ENCODE measurements at regions not wholly inside any gene's neighbourhood (a gene's known extent, or its start where the extent isn't known, plus 50 kb on each side); places are given as distances from the start of the nearest gene placed in this dataset.
"Not testable (repeated sequence)": the region's sequence is repeated elsewhere in the genome, so short reads cannot be mapped to it uniquely, and the experiment has no call there.

- no peak for DNase-seq
Measured at GRCh38 chr10:78465431-78465830, 431.8 kb downstream of the RPS24 start.

DNA sequence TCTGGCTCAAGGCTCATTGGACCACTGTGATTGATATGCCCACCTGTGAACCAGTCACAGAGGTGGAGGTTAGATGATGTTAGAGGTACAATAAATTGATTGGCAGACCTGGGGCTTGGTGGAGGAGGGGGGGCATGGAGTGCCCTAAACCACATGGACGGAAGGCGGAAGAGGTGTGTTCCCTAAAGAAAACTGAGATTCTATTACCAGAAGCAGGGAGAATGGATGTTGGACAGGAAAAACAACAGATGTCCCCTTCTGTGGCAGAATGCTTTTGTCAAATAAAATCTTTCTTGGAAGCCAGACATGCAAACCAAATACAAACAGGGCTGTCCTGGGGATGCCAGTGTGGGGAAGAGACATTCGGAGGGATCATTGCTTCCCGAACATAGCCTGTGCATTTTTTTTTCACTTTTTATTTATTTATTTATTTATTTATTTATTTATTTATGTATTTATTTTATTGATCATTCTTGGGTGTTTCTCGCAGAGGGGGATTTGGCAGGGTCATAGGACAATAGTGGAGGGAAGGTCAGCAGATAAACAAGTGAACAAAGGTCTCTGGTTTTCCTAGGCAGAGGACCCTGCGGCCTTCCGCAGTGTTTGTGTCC, 433.9 kb downstream of the RPS24 start:
- no peak for DNase-seq

DNA sequence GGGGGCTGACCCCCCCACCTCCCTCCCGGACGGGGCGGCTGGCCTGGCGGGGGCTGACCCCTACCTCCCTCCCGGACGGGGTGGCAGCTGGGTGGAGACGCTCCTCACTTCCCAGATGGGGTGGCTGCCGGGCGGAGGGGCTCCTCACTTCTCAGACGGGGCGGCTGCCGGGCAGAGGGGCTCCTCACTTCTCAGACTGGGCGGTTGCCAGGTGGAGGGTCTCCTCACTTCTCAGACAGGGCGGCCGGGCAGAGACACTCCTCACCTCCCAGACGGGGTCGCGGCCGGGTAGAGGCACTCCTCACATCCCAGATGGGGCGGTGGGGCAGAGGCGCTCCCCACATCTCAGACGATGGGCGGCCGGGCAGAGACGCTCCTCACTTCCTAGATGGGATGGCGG, 435.1 kb downstream of the RPS24 start:
- not testable (repeated sequence) for DNase-seq

GRCh38 chr10:78470267-78471103, 436.8 kb downstream of the RPS24 start:
- DNase-seq: no peak

GRCh38 chr10:78471326-78471722, 437.7 kb downstream of the RPS24 start:
- DNase-seq: no peak

- DNase-seq: no peak
Measured at GRCh38 chr10:78471723-78472550, 438.3 kb downstream of the RPS24 start.

- no peak for DNase-seq
Measured at GRCh38 chr10:78472551-78472890, 438.9 kb downstream of the RPS24 start.

DNA sequence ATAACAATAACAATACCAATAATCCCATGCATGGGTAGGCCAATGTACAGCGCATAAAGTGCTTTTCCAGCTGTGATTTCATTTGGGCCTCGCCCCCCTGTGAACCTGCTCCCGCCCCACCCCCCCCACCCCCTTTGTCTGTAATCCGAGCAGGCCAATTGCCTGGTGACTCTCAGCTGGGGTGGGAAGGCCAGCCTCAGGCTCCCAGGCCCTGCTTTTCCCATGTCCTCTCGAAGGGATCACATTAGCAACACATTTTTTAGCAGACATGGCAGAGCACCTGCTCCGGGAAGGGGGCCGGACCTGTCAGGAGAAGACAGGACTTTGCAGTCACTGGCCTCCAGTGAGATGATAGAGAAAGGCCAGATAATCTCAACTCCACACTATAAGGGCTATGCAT, 439.3 kb downstream of the RPS24 start:
- no peak for DNase-seq

DNA sequence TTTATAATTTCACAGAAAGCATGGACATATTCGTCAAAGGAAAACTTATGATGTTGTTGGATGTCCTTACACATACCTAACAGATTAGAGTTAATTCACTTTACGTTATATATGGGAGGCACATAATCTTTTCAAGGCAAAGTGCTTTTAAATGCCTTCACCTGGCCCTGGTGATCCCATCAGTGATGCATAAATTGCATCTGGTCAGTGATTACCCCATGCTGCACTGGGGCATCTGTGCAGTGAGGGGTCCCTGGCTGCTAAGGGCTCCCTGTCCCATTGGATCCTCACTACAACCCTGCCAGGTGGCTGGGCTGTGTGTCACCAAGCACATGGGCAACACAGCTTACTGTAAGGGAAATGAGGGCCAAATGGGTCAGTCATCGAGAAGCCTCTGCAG, 441.1 kb downstream of the RPS24 start:
- no peak for DNase-seq

DNA sequence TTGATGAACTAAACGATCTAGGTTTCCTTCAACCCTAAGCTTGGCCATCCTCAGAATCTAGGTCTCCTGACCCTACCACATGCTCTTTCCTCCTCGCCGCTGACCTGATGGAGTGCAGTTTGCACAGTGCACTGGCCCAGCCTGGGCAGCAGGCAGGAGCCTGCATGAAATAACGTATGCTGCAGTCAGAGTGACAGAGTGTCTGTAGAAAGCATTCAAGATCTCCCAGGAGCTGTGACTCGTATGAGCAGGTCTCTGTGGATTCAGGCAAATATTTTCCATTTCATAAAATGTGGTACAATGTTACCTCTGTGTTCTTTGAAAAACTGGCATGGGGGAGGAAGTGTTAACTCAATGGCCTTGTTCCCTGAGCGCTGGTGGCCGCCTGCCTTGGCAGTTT, 441.8 kb downstream of the RPS24 start:
- no peak for DNase-seq

DNA sequence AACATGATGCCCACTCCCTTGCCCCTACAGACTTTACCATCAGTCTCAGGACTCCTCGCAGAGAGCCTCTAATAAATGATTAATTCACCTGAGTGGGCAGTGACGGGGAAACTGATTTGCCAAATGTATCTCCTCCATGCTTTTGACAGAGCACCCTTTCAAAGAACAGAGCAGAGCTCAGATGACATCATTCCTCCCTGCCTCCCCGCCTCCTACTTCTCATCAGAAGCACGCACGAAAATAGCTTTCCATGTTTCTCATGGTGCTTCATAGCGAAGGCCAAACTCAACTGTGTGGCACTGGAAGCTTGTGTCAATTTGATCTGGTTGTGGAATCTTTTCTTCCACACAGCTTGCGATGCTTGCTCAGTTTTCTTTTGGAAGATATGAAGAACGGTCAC, 442.5 kb downstream of the RPS24 start:
- no peak for DNase-seq

DNA sequence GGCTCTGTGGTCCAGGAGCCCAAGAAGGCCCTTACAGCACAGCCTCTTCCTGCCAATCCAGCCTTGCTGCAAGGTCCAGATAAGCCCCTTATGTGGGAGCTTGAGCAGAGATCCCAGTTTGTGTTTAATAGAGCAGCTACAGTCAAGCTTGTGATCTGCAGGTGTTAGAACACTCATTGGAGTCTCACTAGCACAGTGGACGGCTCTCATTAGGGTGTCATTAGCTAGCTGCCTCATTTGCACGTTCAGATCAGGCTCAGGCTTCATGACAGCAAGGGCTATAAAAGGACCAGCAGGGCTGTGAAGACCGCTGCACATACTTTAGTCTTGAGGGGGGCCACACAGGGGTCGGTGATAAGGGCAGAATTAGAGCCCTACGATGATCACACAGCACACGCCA, 443.2 kb downstream of the RPS24 start:
- DNase-seq: no peak

GRCh38 chr10:78478919-78479318, 445.3 kb downstream of the RPS24 start:
- DNase-seq: no peak

DNA sequence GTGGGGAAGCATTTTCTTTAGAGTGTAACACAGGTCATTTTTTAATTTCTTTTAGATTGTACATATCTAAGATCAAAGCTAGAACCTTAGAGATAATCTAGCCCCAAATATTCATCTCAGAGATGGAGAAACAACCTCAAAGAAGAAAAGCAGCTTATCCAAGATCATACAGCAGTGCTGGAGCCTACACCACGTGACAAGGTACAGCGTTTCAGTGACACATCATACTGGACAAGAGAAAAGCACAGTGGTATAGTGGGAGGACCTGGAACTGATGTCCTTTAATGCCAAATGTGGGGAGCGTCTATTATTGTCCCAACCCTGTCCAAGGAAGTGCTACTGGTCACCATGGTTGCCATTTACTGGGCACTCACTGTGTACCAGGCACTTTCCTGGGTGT, 445.8 kb downstream of the RPS24 start:
- no peak for DNase-seq

- no peak for DNase-seq
Measured at GRCh38 chr10:78481842-78482241, 448.2 kb downstream of the RPS24 start.

- no peak for DNase-seq
Measured at GRCh38 chr10:78483641-78484040, 450.0 kb downstream of the RPS24 start.

- DNase-seq: no peak
Measured at GRCh38 chr10:78489034-78489433, 455.4 kb downstream of the RPS24 start.

DNA sequence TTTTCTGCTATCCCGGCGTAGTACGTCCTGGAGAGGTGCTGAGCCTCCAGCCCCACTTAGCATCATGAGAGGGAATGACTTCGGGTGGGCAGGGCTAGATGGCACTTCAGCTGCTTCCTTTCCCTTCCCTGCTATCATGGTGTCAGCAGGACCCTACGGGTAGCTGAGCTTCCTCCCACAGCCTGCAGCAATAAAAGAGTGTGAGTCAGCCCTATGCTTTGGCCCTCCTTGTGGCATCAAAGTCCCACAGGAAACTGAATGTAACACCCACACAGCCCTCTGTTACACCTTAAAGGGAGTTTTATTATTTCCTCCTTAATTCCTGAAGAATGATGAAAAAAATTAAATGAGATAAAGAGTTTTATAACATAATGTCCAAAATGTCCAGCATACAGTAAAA, 458.1 kb downstream of the RPS24 start:
- DNase-seq: no peak

DNA sequence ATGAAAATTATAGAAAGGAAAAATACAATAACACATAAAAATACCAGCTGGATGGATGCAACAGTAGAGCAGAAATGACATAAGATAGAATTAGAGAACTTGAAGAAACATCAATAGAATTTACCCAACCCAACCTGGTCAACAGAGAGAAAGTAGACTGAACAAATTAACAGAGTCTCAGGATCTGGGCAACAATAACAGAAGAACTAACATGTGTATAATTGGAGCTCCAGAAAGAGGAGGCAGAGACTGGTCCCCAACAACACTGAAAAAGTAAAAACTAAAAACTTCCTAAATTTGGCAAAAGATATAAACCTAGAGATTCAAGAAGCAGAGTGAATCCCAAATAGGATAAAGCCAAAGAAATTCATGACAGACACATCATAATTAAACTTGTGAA, 458.8 kb downstream of the RPS24 start:
- DNase-seq: no peak

DNA sequence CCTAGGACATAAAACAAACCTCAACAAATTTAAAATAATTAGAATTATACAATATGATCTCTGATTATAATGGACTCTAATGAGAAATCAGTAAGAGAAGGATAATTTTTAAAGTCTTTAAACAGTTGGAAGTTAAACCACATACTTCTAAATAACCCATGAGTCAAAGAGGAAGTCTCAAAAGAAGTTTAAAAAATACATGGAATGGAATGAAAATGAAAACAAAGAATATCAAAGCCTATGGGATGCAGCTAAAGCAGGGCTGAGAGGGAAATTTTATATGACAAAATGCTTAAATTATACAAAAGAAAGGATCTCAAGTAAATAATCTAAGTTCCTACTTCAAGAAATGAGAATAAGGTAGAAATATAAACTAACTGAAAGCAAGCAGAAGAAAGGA, 460.5 kb downstream of the RPS24 start:
- DNase-seq: no peak

GRCh38 chr10:78502210-78502936, 468.7 kb downstream of the RPS24 start:
- no peak for DNase-seq

GRCh38 chr10:78504181-78504580, 470.5 kb downstream of the RPS24 start:
- no peak for DNase-seq

GRCh38 chr10:78505657-78506056, 472.0 kb downstream of the RPS24 start:
- DNase-seq: peak; percentile 36
